IMR-90 (cell line): ENCODE measurements at regions not wholly inside any gene's neighbourhood (a gene's known extent, or its start where the extent isn't known, plus 50 kb on each side); places are given as distances from the start of the nearest gene placed in this dataset.

Source experiments
- ATAC-seq: fragments of 200-7000 bp; cut with Tn5 transposase; 2 replicates; pipeline ENCODE4 v1.9.1; 2020; ENCODE audit warnings: low read depth, mild to moderate bottlenecking, moderate library complexity
- BruUV-seq: library from RNA; stranded (reverse); fragments of 400-500 nt; replicated peaks from 2 replicates; lab custom pipeline; 2021; lab: Mats Ljungman, UMichigan
- CTCF ChIA-PET: fragments of 300-600 bp; formaldehyde crosslinking; extraction: SDS; loops from one replicate; lab custom pipeline; 2021; ENCODE audit warnings: antibody characterized with exemption; lab: Yijun Ruan, JAX
- POLR2A ChIA-PET: fragments of 300-600 bp; sonication (Branson Sonifier 250); formaldehyde crosslinking; loops from one replicate; lab custom pipeline; 2022; ENCODE audit warnings: antibody characterized with exemption; ENCODE audit not compliant: unreplicated experiment; lab: Charles Lee
- DNase-seq: peaks from one replicate; pipeline ENCODE4 v3.0.0; 2013
- H2AFZ ChIP-seq: replicated peaks from 2 replicates; pipeline ENCODE3; 2013; ENCODE audit warnings: low read length, mild to moderate bottlenecking; ENCODE audit not compliant: poor library complexity
- H2AK5ac ChIP-seq: 2 replicates; pipeline ENCODE4 v1.6.1; 2013; ENCODE audit warnings: low read depth, low read length, inconsistent platforms
- H2AK9ac ChIP-seq: replicated peaks from 2 replicates; pipeline ENCODE3; 2013; ENCODE audit warnings: mild to moderate bottlenecking, low read depth, low read length, moderate library complexity; ENCODE audit not compliant: poor library complexity
- H2BK120ac ChIP-seq: 2 replicates; pipeline ENCODE4 v1.6.1; 2013; ENCODE audit warnings: low read depth, low read length, inconsistent platforms
- H2BK15ac ChIP-seq: 3 replicates; pipeline ENCODE4 v1.6.1; 2013; ENCODE audit warnings: low read depth, low read length, inconsistent platforms
- H2BK20ac ChIP-seq: 2 replicates; pipeline ENCODE4 v1.6.1; 2013; ENCODE audit warnings: low read depth, mild to moderate bottlenecking, inconsistent platforms, low read length, moderate library complexity
- H2BK5ac ChIP-seq: 2 replicates; pipeline ENCODE4 v1.6.1; 2013; ENCODE audit warnings: mild to moderate bottlenecking, low read depth, low read length, inconsistent platforms; ENCODE audit not compliant: poor library complexity, severe bottlenecking
- H3K14ac ChIP-seq: replicated peaks from 2 replicates; pipeline ENCODE4 v1.6.1; 2013; ENCODE audit warnings: low read depth, low read length, inconsistent platforms
- H3K18ac ChIP-seq: 2 replicates; pipeline ENCODE4 v1.6.1; 2013; ENCODE audit warnings: low read depth, low read length, control low read depth
- H3K23ac ChIP-seq: 2 replicates; pipeline ENCODE4 v1.6.1; 2013; ENCODE audit warnings: low read depth, low read length, inconsistent platforms
- H3K27ac ChIP-seq: 2 replicates; pipeline ENCODE4 v1.5.1; 2013; ENCODE audit warnings: mild to moderate bottlenecking, control low read depth, low read length; ENCODE audit not compliant: insufficient read depth
- H3K27me3 ChIP-seq: 2 replicates; pipeline ENCODE4 v1.6.1; 2013; ENCODE audit warnings: low read length; ENCODE audit not compliant: control insufficient read depth, insufficient read depth
- H3K36me3 ChIP-seq: 2 replicates; pipeline ENCODE4 v1.6.1; 2013; ENCODE audit warnings: low read length, mixed read lengths; ENCODE audit not compliant: control insufficient read depth, insufficient read depth
- H3K4ac ChIP-seq: 2 replicates; pipeline ENCODE4 v1.6.1; 2013; ENCODE audit warnings: low read depth, low read length, inconsistent platforms
- H3K4me1 ChIP-seq: 2 replicates; pipeline ENCODE4 v1.6.1; 2013; ENCODE audit warnings: low read length, mixed read lengths; ENCODE audit not compliant: control insufficient read depth, insufficient read depth
- H3K4me2 ChIP-seq: 2 replicates; pipeline ENCODE4 v1.6.1; 2013; ENCODE audit warnings: low read depth, mild to moderate bottlenecking, control low read depth, low read length, moderate library complexity
- H3K4me3 ChIP-seq: 2 replicates; pipeline ENCODE4 v1.5.1; 2013; ENCODE audit warnings: low read depth, mild to moderate bottlenecking, control low read depth, low read length, moderate library complexity; ENCODE audit not compliant: insufficient read depth
- H3K56ac ChIP-seq: 2 replicates; pipeline ENCODE4 v1.6.1; 2013; ENCODE audit warnings: low read length, inconsistent platforms; ENCODE audit not compliant: insufficient read depth; ENCODE audit errors: extremely low read depth
- H3K79me1 ChIP-seq, 2 experiments: 2 replicates each; pipeline ENCODE4 v1.6.1; 2013; ENCODE audit warnings: low read length in 2 of 2, inconsistent platforms in 1 of 2, low read depth in 1 of 2
- H3K9ac ChIP-seq: 2 replicates; pipeline ENCODE4 v1.6.1; 2013; ENCODE audit warnings: low read depth, low read length, control low read depth
- H3K9me1 ChIP-seq: 2 replicates; pipeline ENCODE4 v1.6.1; 2013; ENCODE audit warnings: low read length, inconsistent platforms; ENCODE audit not compliant: insufficient read depth
- H3K9me3 ChIP-seq: 2 replicates; pipeline ENCODE4 v1.6.1; 2013; ENCODE audit warnings: low read length; ENCODE audit not compliant: control insufficient read depth, insufficient read depth
- H4K20me1 ChIP-seq: 2 replicates; pipeline ENCODE4 v1.6.1; 2013; ENCODE audit warnings: low read length, inconsistent platforms; ENCODE audit not compliant: insufficient read depth
- H4K5ac ChIP-seq: 2 replicates; pipeline ENCODE4 v1.6.1; 2013; ENCODE audit warnings: mild to moderate bottlenecking, low read depth, low read length, control low read depth
- H4K8ac ChIP-seq, 2 experiments: 2 replicates each; pipeline ENCODE4 v1.6.1; 2013; ENCODE audit warnings: low read depth in 2 of 2, low read length in 2 of 2, control low read depth in 1 of 2, inconsistent platforms in 1 of 2
- H4K91ac ChIP-seq: 2 replicates; pipeline ENCODE4 v1.6.1; 2013; ENCODE audit warnings: low read depth, low read length, inconsistent platforms; ENCODE audit not compliant: insufficient read depth
- BHLHE40 ChIP-seq: fragments of 150-350 bp; IDR thresholded peaks from 2 replicates; pipeline ENCODE4 v1.6.1; 2016; ENCODE audit warnings: mild to moderate bottlenecking, low read depth, low read length
- CEBPB ChIP-seq: IDR thresholded peaks from 2 replicates; pipeline ENCODE4 v1.6.1; 2012; ENCODE audit warnings: low read depth, low read length, improper control_type of control experiment
- CHD1 ChIP-seq: IDR thresholded peaks from 2 replicates; pipeline ENCODE4 v1.6.1; 2012; ENCODE audit warnings: low read depth, low read length, improper control_type of control experiment
- ELK1 ChIP-seq: fragments of 150-350 bp; IDR thresholded peaks from 2 replicates; pipeline ENCODE4 v1.6.1; 2016; ENCODE audit warnings: low read depth, mild to moderate bottlenecking, low read length, moderate library complexity, borderline replicate concordance
- FOS ChIP-seq: fragments of 150-350 bp; IDR thresholded peaks from 2 replicates; pipeline ENCODE4 v1.6.1; 2016; ENCODE audit warnings: low read depth, low read length
- MAFK ChIP-seq: IDR thresholded peaks from 2 replicates; pipeline ENCODE4 v1.6.1; 2012; ENCODE audit warnings: low read depth, low read length, improper control_type of control experiment
- NFE2L2 ChIP-seq: fragments of 150-350 bp; IDR thresholded peaks from 2 replicates; pipeline ENCODE4 v1.6.1; 2016; ENCODE audit warnings: low read depth, mild to moderate bottlenecking, low read length
- POLR2A ChIP-seq: IDR thresholded peaks from 2 replicates; pipeline ENCODE4 v1.6.1; 2012; ENCODE audit warnings: mild to moderate bottlenecking, low read depth, low read length
- RCOR1 ChIP-seq: IDR thresholded peaks from 2 replicates; pipeline ENCODE4 v1.6.1; 2012; ENCODE audit warnings: mild to moderate bottlenecking, low read length, improper control_type of control experiment; ENCODE audit not compliant: insufficient replicate concordance
- RFX5 ChIP-seq: IDR thresholded peaks from 2 replicates; pipeline ENCODE4 v1.8.0; 2012; ENCODE audit warnings: low read depth, mild to moderate bottlenecking, low read length, moderate library complexity
- SMC3 ChIP-seq: fragments of 150-350 bp; IDR thresholded peaks from 2 replicates; pipeline ENCODE4 v1.6.1; 2016; ENCODE audit warnings: low read depth, mild to moderate bottlenecking, antibody characterized with exemption, low read length, moderate library complexity
- USF2 ChIP-seq: fragments of 150-350 bp; IDR thresholded peaks from 2 replicates; pipeline ENCODE4 v1.6.1; 2017; ENCODE audit warnings: mild to moderate bottlenecking, antibody characterized with exemption, low read length, low read depth
- WGBS, 2 experiments: methylation state at CpG; one replicate each; pipeline versions ENCODE4 v1.1.5 to v1.1.7; 2013; ENCODE audit warnings: missing lambda C conversion rate in 2 of 2; ENCODE audit not compliant: insufficient read length in 1 of 2; ENCODE audit errors: extremely low coverage in 2 of 2; 5-methylcytosine and 5-hydroxymethylcytosine counted together
- dilution Hi-C: fragments of 300-500 bp; cut with HindIII; formaldehyde crosslinking; loops from one replicate; pipeline ENCODE4 v1.14.3; 2018; ENCODE audit warnings: low sequenced_read_pairs; ENCODE audit not compliant: unreplicated experiment
- in situ Hi-C: fragments of 300-500 bp; cut with MboI; formaldehyde crosslinking; loops from 3 replicates; pipeline ENCODE4 v1.14.3; 2019; ENCODE audit warnings: low sequenced_read_pairs, inconsistent platforms, mixed read lengths
- intact Hi-C: fragments of 100-400 bp; cut with micrococcal nuclease; formaldehyde crosslinking; loops from 2 replicates; pipeline ENCODE4 v1.10.0; 2022
- TF ChIP-seq, protein P1 (sequence below): conservative IDR thresholded peaks from 2 replicates; pipeline ENCODE4 v1.5.1; 2012; ENCODE audit warnings: mild to moderate bottlenecking, low read depth, low read length, improper control_type of control experiment

- dilution Hi-C loops = no loop called here
These were observed 89.1 kb upstream of the MBOAT2 start for GRCh38 chr2:9092383-9093282.

More at GRCh38 chr2:9092383-9093282, 89.1 kb upstream of the MBOAT2 start:
- no peaks in the 10 kb centered on the region for H3K36me3 ChIP-seq
- TF ChIP-seq CHD1 (no peak), CEBPB (no peak), RCOR1 (no peak), BHLHE40 (no peak), NFE2L2 (no peak), RFX5 (no peak), ELK1 (no peak), FOS (no peak), USF2 (no peak), POLR2A (no peak), SMC3 (no peak), MAFK (no peak)
- TF ChIP-seq, protein P1, sequence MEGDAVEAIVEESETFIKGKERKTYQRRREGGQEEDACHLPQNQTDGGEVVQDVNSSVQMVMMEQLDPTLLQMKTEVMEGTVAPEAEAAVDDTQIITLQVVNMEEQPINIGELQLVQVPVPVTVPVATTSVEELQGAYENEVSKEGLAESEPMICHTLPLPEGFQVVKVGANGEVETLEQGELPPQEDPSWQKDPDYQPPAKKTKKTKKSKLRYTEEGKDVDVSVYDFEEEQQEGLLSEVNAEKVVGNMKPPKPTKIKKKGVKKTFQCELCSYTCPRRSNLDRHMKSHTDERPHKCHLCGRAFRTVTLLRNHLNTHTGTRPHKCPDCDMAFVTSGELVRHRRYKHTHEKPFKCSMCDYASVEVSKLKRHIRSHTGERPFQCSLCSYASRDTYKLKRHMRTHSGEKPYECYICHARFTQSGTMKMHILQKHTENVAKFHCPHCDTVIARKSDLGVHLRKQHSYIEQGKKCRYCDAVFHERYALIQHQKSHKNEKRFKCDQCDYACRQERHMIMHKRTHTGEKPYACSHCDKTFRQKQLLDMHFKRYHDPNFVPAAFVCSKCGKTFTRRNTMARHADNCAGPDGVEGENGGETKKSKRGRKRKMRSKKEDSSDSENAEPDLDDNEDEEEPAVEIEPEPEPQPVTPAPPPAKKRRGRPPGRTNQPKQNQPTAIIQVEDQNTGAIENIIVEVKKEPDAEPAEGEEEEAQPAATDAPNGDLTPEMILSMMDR = no peak
- DNase-seq (no peak), ATAC-seq (no peak)
- no peak overlapping the region; the same call in 1 of the 2 replicates for H4K5ac ChIP-seq
- H3K27me3 ChIP-seq = no peaks in the 10 kb centered on the region
- peak overlapping the region; percentile 59 for H3K14ac ChIP-seq
- peak overlapping the region; percentile 77 for H3K18ac ChIP-seq
- intact Hi-C loops = no loop called here
- peak overlapping the region; percentile 25 for H2AFZ ChIP-seq
- H2AK5ac ChIP-seq = peak overlapping the region; percentile 81
- CTCF ChIA-PET = interaction anchor here (0.6 kb wide), 1 partner anchor 41 kb away, joined by 3 read pairs; no protein-coding TSS in a partner anchor
- H3K9me3 ChIP-seq = no peaks in the 10 kb centered on the region
- H3K4ac ChIP-seq = peak overlapping the region; percentile 75
- H3K9me1 ChIP-seq = peaks cover 16% of the 10 kb centered on the region
- H2BK5ac ChIP-seq = peak overlapping the region; percentile 70
- peaks cover 10% of the 10 kb centered on the region for H3K4me1 ChIP-seq
- WGBS, 2 experiments = 33% methylated on average over 1 of the region's 7 CpGs; no CpG with 5 or more reads in 1 of the 2 experiments
- peak overlapping the region; percentile 88; the same call in 2 of the 3 replicates for H2BK15ac ChIP-seq
- POLR2A ChIA-PET = interaction anchor here (0.6 to 0.7 kb wide), 2 partner anchors 19 to 48 kb away, joined by 5 to 11 read pairs; no protein-coding TSS in a partner anchor
- no peak overlapping the region for H3K9ac ChIP-seq
- peak overlapping the region; percentile 4; the same call in 1 of the 2 replicates for H3K56ac ChIP-seq
- BruUV-seq = no TSS peak
- H2BK120ac ChIP-seq = peak overlapping the region; percentile 94
- no peak overlapping the region; the same call in 1 of the 2 replicates for H3K27ac ChIP-seq
- H2AK9ac ChIP-seq = peak overlapping the region; percentile 43
- in situ Hi-C loops = no loop called here
- no peaks in the 10 kb centered on the region for H4K20me1 ChIP-seq
- no peak overlapping the region for H3K4me3 ChIP-seq
- no peaks in the 10 kb centered on the region; a peak in 1 of 4 replicates for H3K79me1 ChIP-seq
- peak overlapping the region; percentile 97 for H2BK20ac ChIP-seq
- H4K8ac ChIP-seq = peak overlapping the region; percentile 24 to 64; a peak in 2 of 4 replicates
- H3K23ac ChIP-seq = peak overlapping the region; percentile 60; the same call in 1 of the 2 replicates
- H3K4me2 ChIP-seq = no peak overlapping the region
- peak overlapping the region; percentile 91 for H4K91ac ChIP-seq
